ENCODE measurements at regions not wholly inside any gene's neighbourhood (a gene's known extent, or its start where the extent isn't known, plus 50 kb on each side); places are given as distances from the start of the nearest gene placed in this dataset.
"Not testable (repeated sequence)": the region's sequence is repeated elsewhere in the genome, so short reads cannot be mapped to it uniquely, and the experiment has no call there.

GRCh38 chrX:40362291-40362690, 218.5 kb upstream of the ATP6AP2 start:
- DNase-seq = not testable (repeated sequence)

- no peak for DNase-seq
These were observed 220.2 kb upstream of the ATP6AP2 start for GRCh38 chrX:40360557-40360956.

- no peak for DNase-seq
These were observed 221.2 kb upstream of the ATP6AP2 start for GRCh38 chrX:40359593-40359992.

- DNase-seq = no peak
These were observed 221.8 kb upstream of the ATP6AP2 start for GRCh38 chrX:40358994-40359393.

- DNase-seq = no peak
These were observed 231.5 kb upstream of the ATP6AP2 start for GRCh38 chrX:40349251-40349650.

- no peak for DNase-seq
These were observed 234.4 kb upstream of the ATP6AP2 start for GRCh38 chrX:40346379-40346778.

- no peak for DNase-seq
These were observed 237.5 kb upstream of the ATP6AP2 start for GRCh38 chrX:40343319-40343718.

GRCh38 chrX:40340116-40340515, 240.7 kb upstream of the ATP6AP2 start:
- DNase-seq = no peak

- DNase-seq = no peak
These were observed 235.6 kb upstream of the BCOR start for GRCh38 chrX:40333344-40333743.

- no peak for DNase-seq
These were observed 234.0 kb upstream of the BCOR start for GRCh38 chrX:40331762-40332161.

GRCh38 chrX:40331353-40331752, 233.6 kb upstream of the BCOR start:
- DNase-seq = no peak

- DNase-seq = no peak
These were observed 231.9 kb upstream of the BCOR start for GRCh38 chrX:40329616-40330015.

GRCh38 chrX:40327085-40327484, 229.3 kb upstream of the BCOR start:
- no peak for DNase-seq

GRCh38 chrX:40326186-40326965, 228.6 kb upstream of the BCOR start:
- DNase-seq = no peak

GRCh38 chrX:40325161-40325560, 227.4 kb upstream of the BCOR start:
- no peak for DNase-seq

GRCh38 chrX:40323977-40324376, 226.2 kb upstream of the BCOR start:
- no peak for DNase-seq

- no peak for DNase-seq
These were observed 223.1 kb upstream of the BCOR start for GRCh38 chrX:40320819-40321218.

GRCh38 chrX:40318801-40319200, 221.0 kb upstream of the BCOR start:
- no peak for DNase-seq

- no peak for DNase-seq
These were observed 220.3 kb upstream of the BCOR start for GRCh38 chrX:40318076-40318475.

- no peak for DNase-seq
These were observed 218.7 kb upstream of the BCOR start for GRCh38 chrX:40316502-40316901.

- DNase-seq = no peak
These were observed 216.3 kb upstream of the BCOR start for GRCh38 chrX:40314070-40314469.

- no peak for DNase-seq
These were observed 215.5 kb upstream of the BCOR start for GRCh38 chrX:40313269-40313668.

- DNase-seq = no peak
These were observed 212.7 kb upstream of the BCOR start for GRCh38 chrX:40310447-40310846.

- DNase-seq = no peak
These were observed 212.3 kb upstream of the BCOR start for GRCh38 chrX:40310016-40310415.

GRCh38 chrX:40307871-40308270, 210.1 kb upstream of the BCOR start:
- no peak for DNase-seq
